GM12878 (cell line): ENCODE measurements at regions not wholly inside any gene's neighbourhood (a gene's known extent, or its start where the extent isn't known, plus 50 kb on each side); places are given as distances from the start of the nearest gene placed in this dataset.

ENCODE experiments used
- ATAC-seq: fragments of 200-7000 bp; cut with Tn5 transposase; 3 replicates; pipeline ENCODE4 v1.9.1; 2020; ENCODE audit warnings: mild to moderate bottlenecking, moderate library complexity
- BruUV-seq: library from RNA; stranded (reverse); fragments of 400-500 nt; replicated peaks from 2 replicates; lab custom pipeline; 2021; lab: Mats Ljungman, UMichigan
- CTCF ChIA-PET: fragments of 300-600 bp; sonication (Branson Sonifier 250); formaldehyde crosslinking; extraction: SDS; loops from one replicate; lab custom pipeline; 2021; ENCODE audit warnings: inconsistent platforms; lab: Yijun Ruan, JAX
- POLR2A ChIA-PET: fragments of 350-600 bp; formaldehyde crosslinking; extraction: SDS; loops from one replicate; lab custom pipeline; 2021; ENCODE audit warnings: inconsistent platforms; lab: Charles Lee
- RAD21 ChIA-PET: fragments of 300-600 bp; sonication (Branson Sonifier 250); formaldehyde crosslinking; loops from one replicate; lab custom pipeline; 2023; ENCODE audit warnings: antibody characterized with exemption; ENCODE audit not compliant: unreplicated experiment; lab: Charles Lee
- SMC1A ChIA-PET: fragments of 300-600 bp; sonication (Branson Sonifier 250); formaldehyde crosslinking; loops from one replicate; lab custom pipeline; 2023; ENCODE audit not compliant: unreplicated experiment, uncharacterized antibody; lab: Charles Lee
- DNase-seq: peaks from one replicate; pipeline ENCODE4 v3.0.0-alpha.2; 2011; ENCODE audit warnings: low read depth, low spot score
- FAIRE-seq: peaks from 3 replicates; lab custom pipeline; 2011; peaks lifted over from hg19 to GRCh38; lab: Jason Lieb, UNC
- H2AFZ ChIP-seq: 2 replicates; pipeline ENCODE4 v1.6.0; 2011; ENCODE audit warnings: low read depth, low read length, control low read depth; ENCODE audit not compliant: control insufficient read depth
- H3K27ac ChIP-seq: 2 replicates; pipeline ENCODE4 v1.5.1; 2011; ENCODE audit warnings: control low read depth; ENCODE audit not compliant: control insufficient read depth, insufficient read depth
- H3K27me3 ChIP-seq, 2 experiments: replicated peaks in 1 of 2; 2 replicates each; pipeline versions ENCODE4 v1.6.0 to v1.6.1; 2011; ENCODE audit warnings: low read length in 1 of 2; ENCODE audit not compliant: control insufficient read depth in 2 of 2, insufficient read depth in 2 of 2
- H3K36me3 ChIP-seq, 2 experiments: 2 replicates each; pipeline ENCODE4 v1.5.1; 2011; ENCODE audit warnings: low read length in 1 of 2; ENCODE audit not compliant: control insufficient read depth in 2 of 2, insufficient read depth in 2 of 2
- H3K4me1 ChIP-seq: 2 replicates; pipeline ENCODE4 v1.6.1; 2011; ENCODE audit warnings: mild to moderate bottlenecking, low read length, moderate library complexity, mixed read lengths; ENCODE audit not compliant: control insufficient read depth, insufficient read depth
- H3K4me2 ChIP-seq: 2 replicates; pipeline ENCODE4 v1.6.0; 2011; ENCODE audit warnings: control low read depth; ENCODE audit not compliant: control insufficient read depth, insufficient read depth
- H3K4me3 ChIP-seq: fragments of 200-600 bp; sonication (generic); 2 replicates; pipeline ENCODE4 v1.5.1; 2016
- H3K79me2 ChIP-seq: 2 replicates; pipeline ENCODE4 v1.6.0; 2011; ENCODE audit warnings: low read length; ENCODE audit not compliant: control insufficient read depth, insufficient read depth
- H3K9ac ChIP-seq: 2 replicates; pipeline ENCODE4 v1.8.0; 2011; ENCODE audit warnings: low read length, control low read depth, mixed read lengths; ENCODE audit not compliant: control insufficient read depth, insufficient read depth
- H3K9me3 ChIP-seq: replicated peaks from 3 replicates; pipeline ENCODE4 v1.5.1; 2011; ENCODE audit warnings: mild to moderate bottlenecking, low read length; ENCODE audit not compliant: control insufficient read depth, insufficient read depth
- H4K20me1 ChIP-seq: 2 replicates; pipeline ENCODE4 v1.6.0; 2011; ENCODE audit not compliant: control insufficient read depth, insufficient read depth
- ATF3 ChIP-seq: IDR thresholded peaks from 2 replicates; pipeline ENCODE4 v1.6.1; 2011; ENCODE audit warnings: low read depth, mild to moderate bottlenecking, low read length, moderate library complexity, borderline replicate concordance; ENCODE audit errors: extremely low read depth
- BCL11A ChIP-seq: IDR thresholded peaks from 2 replicates; pipeline ENCODE4 v1.6.1; 2011; ENCODE audit warnings: low read depth, low read length
- BRCA1 ChIP-seq: IDR thresholded peaks from 2 replicates; pipeline ENCODE4 v1.6.1; 2011; ENCODE audit warnings: low read depth, low read length, improper control_type of control experiment
- ELK1 ChIP-seq: IDR thresholded peaks from 2 replicates; pipeline ENCODE4 v1.6.1; 2012; ENCODE audit warnings: low read depth, low read length, improper control_type of control experiment
- IKZF1 ChIP-seq: fragments of 450-650 bp; conservative IDR thresholded peaks from 2 replicates; pipeline ENCODE4 v1.6.1; 2017; ENCODE audit warnings: antibody characterized with exemption, mild to moderate bottlenecking
- MEF2A ChIP-seq: IDR thresholded peaks from 2 replicates; pipeline ENCODE4 v1.6.1; 2011; ENCODE audit warnings: low read depth, mild to moderate bottlenecking, low read length, moderate library complexity; ENCODE audit not compliant: insufficient read depth
- MEF2B ChIP-seq: fragments of 450-650 bp; IDR thresholded peaks from 2 replicates; pipeline ENCODE4 v1.6.1; 2018; ENCODE audit warnings: mild to moderate bottlenecking, moderate library complexity; ENCODE audit not compliant: partially characterized antibody, poor library complexity, severe bottlenecking
- NFYA ChIP-seq: IDR thresholded peaks from 2 replicates; pipeline ENCODE4 v1.6.1; 2011; ENCODE audit warnings: low read depth, mild to moderate bottlenecking, low read length, improper control_type of control experiment, borderline replicate concordance
- NR2C2 ChIP-seq: IDR thresholded peaks from 2 replicates; pipeline ENCODE4 v1.6.1; 2011; ENCODE audit warnings: borderline replicate concordance, low read depth; ENCODE audit not compliant: control insufficient read depth, insufficient read length
- NRF1 ChIP-seq: conservative IDR thresholded peaks from 2 replicates; pipeline ENCODE4 v1.6.1; 2011; ENCODE audit warnings: mild to moderate bottlenecking, low read depth, low read length, improper control_type of control experiment
- RBBP5 ChIP-seq: fragments of 200-600 bp; sonication (generic); conservative IDR thresholded peaks from 2 replicates; pipeline ENCODE4 v1.6.1; 2016
- RUNX3 ChIP-seq: IDR thresholded peaks from 2 replicates; pipeline ENCODE4 v1.6.1; 2012; ENCODE audit warnings: low read length, inconsistent platforms
- SRF ChIP-seq, 2 experiments: IDR thresholded peaks; 2 replicates each; pipeline ENCODE4 v1.6.1; 2011; ENCODE audit warnings: low read depth in 2 of 2, low read length in 2 of 2, mild to moderate bottlenecking in 1 of 2, moderate library complexity in 1 of 2
- STAT1 ChIP-seq: fragments of 450-650 bp; conservative IDR thresholded peaks from 2 replicates; pipeline ENCODE4 v1.6.1; 2014; ENCODE audit warnings: antibody characterized with exemption, mild to moderate bottlenecking
- TCF7 ChIP-seq: IDR thresholded peaks from 2 replicates; pipeline ENCODE4 v1.6.1; 2014; ENCODE audit warnings: antibody characterized with exemption, borderline replicate concordance
- WRNIP1 ChIP-seq: IDR thresholded peaks from 2 replicates; pipeline ENCODE4 v1.6.1; 2011; ENCODE audit warnings: low read depth, low read length, improper control_type of control experiment, borderline replicate concordance
- WGBS: methylation state at CpG from one replicate; pipeline ENCODE4 v1.1.6; 2016; ENCODE audit warnings: low lambda C conversion rate; ENCODE audit not compliant: insufficient replicate concordance, insufficient coverage; ENCODE audit errors: missing lambda C conversion rate; 5-methylcytosine and 5-hydroxymethylcytosine counted together
- in situ Hi-C: fragments of 300-500 bp; cut with MboI; formaldehyde crosslinking; loops from 9 replicates; pipeline ENCODE4 v1.14.3; 2018; ENCODE audit warnings: mixed read lengths
- intact Hi-C: fragments of 100-400 bp; cut with micrococcal nuclease; formaldehyde crosslinking; loops from one replicate; pipeline ENCODE4 v1.14.2; 2022; ENCODE audit not compliant: unreplicated experiment

- no peak for TF ChIP-seq WRNIP1
These were observed 64.0 kb upstream of the HNRNPA3 start (continued) for GRCh38 chr2:177148477-177149154.

GRCh38 chr2:177149155-177149503, 63.5 kb upstream of the HNRNPA3 start:
- ChIA-PET CTCF (interaction anchor here (0.6 to 13.3 kb wide), 94 partner anchors 8 to 1038 kb away, joined by 3 to 250 read pairs (median 5); no protein-coding TSS in a partner anchor), SMC1A (interaction anchor here (0.7 to 6.4 kb wide), 53 partner anchors 9 to 1022 kb away, joined by 3 to 85 read pairs (median 5); partner anchors contain the start of gene NFE2L2), RAD21 (interaction anchor here (0.6 to 4.1 kb wide), 36 partner anchors 11 to 1022 kb away, joined by 3 to 39 read pairs (median 6); partner anchors contain the start of gene NFE2L2), POLR2A (interaction anchor here (2.1 kb wide), 1 partner anchor 116 kb away, joined by 4 read pairs; the partner anchor contains the start of gene NFE2L2)
- Histone ChIP-seq H3K27me3 (peaks cover 0 to 2% of the 10 kb centered on the region in 2 experiments; a peak in 1 of 4 replicates), H3K4me2 (no peak overlapping the region), H3K4me3 (no peak overlapping the region), H3K4me1 (no peaks in the 10 kb centered on the region), H3K9me3 (no peaks in the 10 kb centered on the region), H3K36me3 (no peaks in the 10 kb centered on the region), H3K9ac (no peak overlapping the region), H4K20me1 (no peaks in the 10 kb centered on the region), H3K27ac (no peak overlapping the region), H3K79me2 (no peaks in the 10 kb centered on the region), H2AFZ (no peak overlapping the region)
- DNase-seq (no peak), ATAC-seq (no peak), FAIRE-seq (no peak)
- intact Hi-C loops, result loop anchor here (2.0 to 5.0 kb wide), 7 partner anchors 172 to 1022 kb away; no protein-coding TSS in a partner anchor
- TF ChIP-seq NR2C2 (no peak), RBBP5 (no peak), BCL11A (no peak), MEF2B (no peak), MEF2A (no peak), RUNX3 (no peak), IKZF1 (no peak), STAT1 (no peak), NFYA (no peak), NRF1 (no peak), ATF3 (no peak), TCF7 (no peak), ELK1 (no peak), SRF (IDR thresholded peaks at IDR 0.05; ENCODE audit: low read depth in 2 of 2, low read length in 2 of 2) (no peak), BRCA1 (no peak)
- in situ Hi-C loops, result loop anchor here (5.0 kb wide), 2 partner anchors 327 to 692 kb away; no protein-coding TSS in a partner anchor
- WGBS, result 0% methylated on average over 1 of the region's 1 CpG
- no TSS peak for BruUV-seq
